ENCODE measurements at regions not wholly inside any gene's neighbourhood (a gene's known extent, or its start where the extent isn't known, plus 50 kb on each side); places are given as distances from the start of the nearest gene placed in this dataset.

- TF ChIP-seq EZH2phosphoT487 (conservative IDR thresholded peaks at IDR 0.05; ENCODE audit: low read length) (no peak), CTCF (IDR thresholded peaks at IDR 0.05; ENCODE audit: insufficient read depth, low read length, poor library complexity, severe bottlenecking) (no peak)
- H3K36me3 ChIP-seq (ENCODE audit: low read length) = no peaks in the 10 kb centered on the region
- no peaks in the 10 kb centered on the region for H3F3A ChIP-seq (ENCODE audit: insufficient read depth)
- H3K9me3 ChIP-seq (ENCODE audit: insufficient read depth, low read length) = no peaks in the 10 kb centered on the region
- no peak overlapping the region for H3K4me3 ChIP-seq (ENCODE audit: insufficient read depth, low read length, poor library complexity, severe bottlenecking)
- H3K27me3 ChIP-seq (ENCODE audit: low read length) = no peaks in the 10 kb centered on the region
- H4K20me1 ChIP-seq (ENCODE audit: low read depth, low read length) = no peaks in the 10 kb centered on the region
- H3K9me2 ChIP-seq (replicated peaks; ENCODE audit: insufficient read depth, low read length) = no peaks in the 10 kb centered on the region
- H2AFZ ChIP-seq (ENCODE audit: low read depth, low read length, severe bottlenecking) = no peak overlapping the region
- H3K9ac ChIP-seq (ENCODE audit: low read length) = no peak overlapping the region
- no peak overlapping the region for H3K27ac ChIP-seq (ENCODE audit: low read depth, low read length)
- no peak overlapping the region for H3K4me2 ChIP-seq (ENCODE audit: low read depth, low read length, poor library complexity, severe bottlenecking)
- H3K79me2 ChIP-seq (ENCODE audit: insufficient read depth, low read length) = no peaks in the 10 kb centered on the region
Observed at GRCh38 chr10:63964406-63964805, 443.2 kb downstream of the REEP3 start.

- Histone ChIP-seq H4K20me1 (ENCODE audit: low read depth, low read length) (no peaks in the 10 kb centered on the region), H3K9me2 (replicated peaks; ENCODE audit: insufficient read depth, low read length) (no peaks in the 10 kb centered on the region), H2AFZ (ENCODE audit: low read depth, low read length, severe bottlenecking) (no peak overlapping the region), H3K27me3 (ENCODE audit: low read length) (no peaks in the 10 kb centered on the region), H3F3A (ENCODE audit: insufficient read depth) (no peaks in the 10 kb centered on the region), H3K27ac (ENCODE audit: low read depth, low read length) (no peak overlapping the region), H3K9ac (ENCODE audit: low read length) (no peak overlapping the region), H3K36me3 (ENCODE audit: low read length) (no peaks in the 10 kb centered on the region), H3K9me3 (ENCODE audit: insufficient read depth, low read length) (no peaks in the 10 kb centered on the region), H3K79me2 (ENCODE audit: insufficient read depth, low read length) (no peaks in the 10 kb centered on the region), H3K4me3 (ENCODE audit: insufficient read depth, low read length, poor library complexity, severe bottlenecking) (no peak overlapping the region), H3K4me2 (ENCODE audit: low read depth, low read length, poor library complexity, severe bottlenecking) (no peak overlapping the region)
- no peak for TF ChIP-seq CTCF (IDR thresholded peaks at IDR 0.05; ENCODE audit: insufficient read depth, low read length, poor library complexity, severe bottlenecking)
- no peak for TF ChIP-seq EZH2phosphoT487 (conservative IDR thresholded peaks at IDR 0.05; ENCODE audit: low read length)
Observed at GRCh38 chr10:63965846-63966245, 444.6 kb downstream of the REEP3 start.

- H3K36me3 ChIP-seq (ENCODE audit: low read length) = no peaks in the 10 kb centered on the region
Observed at GRCh38 chr10:63972949-63973827, 452.0 kb downstream of the REEP3 start.

More at GRCh38 chr10:63972949-63973827, 452.0 kb downstream of the REEP3 start:
- Histone ChIP-seq H3K4me2 (ENCODE audit: low read depth, low read length, poor library complexity, severe bottlenecking) (no peak overlapping the region), H3K4me3 (ENCODE audit: insufficient read depth, low read length, poor library complexity, severe bottlenecking) (no peak overlapping the region), H3K79me2 (ENCODE audit: insufficient read depth, low read length) (no peaks in the 10 kb centered on the region), H3K9me3 (ENCODE audit: insufficient read depth, low read length) (no peaks in the 10 kb centered on the region), H4K20me1 (ENCODE audit: low read depth, low read length) (no peaks in the 10 kb centered on the region), H3F3A (ENCODE audit: insufficient read depth) (no peaks in the 10 kb centered on the region), H2AFZ (ENCODE audit: low read depth, low read length, severe bottlenecking) (no peak overlapping the region), H3K9me2 (replicated peaks; ENCODE audit: insufficient read depth, low read length) (no peaks in the 10 kb centered on the region), H3K27me3 (ENCODE audit: low read length) (no peaks in the 10 kb centered on the region), H3K27ac (ENCODE audit: low read depth, low read length) (no peak overlapping the region), H3K9ac (ENCODE audit: low read length) (no peak overlapping the region)
- no peak for TF ChIP-seq CTCF (IDR thresholded peaks at IDR 0.05; ENCODE audit: insufficient read depth, low read length, poor library complexity, severe bottlenecking)
- no peak for TF ChIP-seq EZH2phosphoT487 (conservative IDR thresholded peaks at IDR 0.05; ENCODE audit: low read length)
